ENCODE measurements at regions not wholly inside any gene's neighbourhood (a gene's known extent, or its start where the extent isn't known, plus 50 kb on each side); places are given as distances from the start of the nearest gene placed in this dataset.

- TF ChIP-seq CTCF (IDR thresholded peaks at IDR 0.05): no peak
- no peak for TF ChIP-seq POLR2A (IDR thresholded peaks at IDR 0.05)
- no peak for TF ChIP-seq POLR2AphosphoS5 (IDR thresholded peaks at IDR 0.05)
Observed at GRCh38 chr20:52441710-52442109, 250.1 kb upstream of the ZFP64 start.

All from prostate gland (tissue), 2 donors.